ENCODE measurements at regions not wholly inside any gene's neighbourhood (a gene's known extent, or its start where the extent isn't known, plus 50 kb on each side); places are given as distances from the start of the nearest gene placed in this dataset.

GRCh38 chr15:36315649-36316048, 263.8 kb upstream of the CDIN1 start:
- FAIRE-seq, result no peak

- FAIRE-seq, result no peak
Observed at GRCh38 chr15:36323615-36324014, 255.8 kb upstream of the CDIN1 start.

DNA sequence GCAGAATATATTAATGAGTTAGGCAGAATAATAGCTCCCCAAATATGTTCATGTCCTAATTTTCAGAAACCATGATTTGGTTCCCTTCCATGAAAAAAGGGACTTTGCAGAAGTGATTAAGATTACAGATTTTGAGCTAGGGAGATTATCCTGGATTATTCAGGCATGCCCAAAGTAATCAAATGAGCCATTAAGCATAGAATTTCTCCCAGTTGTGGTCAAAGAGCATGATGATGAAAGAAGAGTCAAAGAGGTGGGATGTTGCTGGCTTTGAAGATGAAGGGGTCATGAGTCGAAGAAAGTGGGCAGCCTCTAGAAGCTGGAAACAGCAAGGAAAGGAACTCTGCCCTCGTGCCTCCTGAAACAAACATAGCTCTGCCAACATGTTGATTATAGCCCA, 254.2 kb upstream of the CDIN1 start:
- no peak for FAIRE-seq

DNA sequence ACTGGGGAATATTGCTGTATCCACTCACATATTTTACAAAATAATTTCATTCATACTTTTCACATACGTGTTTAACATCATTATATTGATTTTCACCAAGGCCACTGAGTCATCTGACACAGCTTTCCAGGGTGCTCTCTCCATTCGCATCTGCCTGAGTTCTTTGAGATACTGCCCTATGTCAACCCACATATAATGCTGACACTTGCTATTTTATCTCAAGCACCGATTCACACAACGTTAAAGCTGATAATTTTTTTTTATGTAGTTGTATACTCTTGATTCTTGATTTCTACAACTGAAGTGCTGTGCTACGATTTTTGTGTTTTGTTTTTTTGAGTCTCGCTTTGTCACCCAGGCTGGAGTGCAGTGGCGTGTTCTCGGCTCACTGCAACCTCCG, 249.8 kb upstream of the CDIN1 start:
- FAIRE-seq, result no peak

GRCh38 chr15:36330598-36330997, 248.8 kb upstream of the CDIN1 start:
- no peak for FAIRE-seq

DNA sequence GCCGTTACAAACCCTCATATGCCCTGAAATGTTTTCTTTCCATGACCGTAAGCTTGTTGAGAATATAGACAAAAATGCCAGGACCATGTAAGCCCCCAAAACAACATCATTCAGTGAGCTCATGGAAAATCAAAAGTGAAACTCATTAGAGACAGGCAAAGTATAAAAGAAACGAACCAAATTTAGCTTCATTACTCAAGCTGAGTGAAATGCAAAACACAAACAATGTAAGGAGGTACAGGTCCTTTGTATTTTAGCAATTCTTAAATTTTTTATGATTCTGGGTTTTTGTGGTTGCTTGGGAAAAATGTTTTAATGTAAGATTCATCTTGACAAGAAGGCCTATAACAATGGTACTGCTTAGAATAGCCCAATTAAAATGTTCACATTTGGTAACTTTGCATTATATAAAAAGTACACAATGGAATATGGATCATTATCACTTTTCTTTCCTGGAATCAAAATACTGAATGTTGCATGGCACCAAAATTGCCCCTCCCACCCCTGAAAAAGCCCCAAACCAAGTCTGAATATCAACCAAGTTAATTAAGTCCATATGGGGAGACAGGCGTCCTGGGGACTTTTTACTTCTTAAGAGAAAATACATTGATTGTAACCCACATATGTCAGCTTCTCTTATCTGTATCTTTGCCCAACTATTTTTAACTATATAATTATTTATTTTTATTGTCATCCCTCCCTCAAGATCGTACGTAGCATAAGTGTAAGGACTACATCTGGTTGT, 247.7 kb upstream of the CDIN1 start:
- no peak for FAIRE-seq

DNA sequence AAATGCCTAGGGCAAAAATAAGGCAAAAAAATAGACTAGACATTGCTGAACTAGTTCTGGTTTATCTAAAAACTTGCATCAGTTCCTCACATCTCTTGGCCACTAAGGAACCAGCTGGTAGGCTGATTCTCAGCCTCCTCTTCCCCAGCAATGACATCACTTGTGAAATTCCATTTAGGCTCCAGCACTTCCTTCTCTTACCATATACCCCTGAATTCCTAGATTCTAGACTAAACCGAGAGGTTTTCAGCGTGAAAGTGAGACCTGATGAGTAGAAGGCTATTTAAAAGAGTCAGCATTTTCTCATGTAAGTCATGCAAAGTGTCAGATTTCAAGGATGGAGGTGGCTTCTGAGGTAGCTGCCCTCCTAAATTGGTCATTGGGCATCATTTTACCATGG, 247.1 kb upstream of the CDIN1 start:
- no peak for FAIRE-seq

- FAIRE-seq, result no peak
Observed at GRCh38 chr15:36332896-36333295, 246.5 kb upstream of the CDIN1 start.

- no peak for FAIRE-seq
Observed at GRCh38 chr15:36334059-36334458, 245.4 kb upstream of the CDIN1 start.

- no peak for FAIRE-seq
Observed at GRCh38 chr15:36335224-36335623, 244.2 kb upstream of the CDIN1 start.

DNA sequence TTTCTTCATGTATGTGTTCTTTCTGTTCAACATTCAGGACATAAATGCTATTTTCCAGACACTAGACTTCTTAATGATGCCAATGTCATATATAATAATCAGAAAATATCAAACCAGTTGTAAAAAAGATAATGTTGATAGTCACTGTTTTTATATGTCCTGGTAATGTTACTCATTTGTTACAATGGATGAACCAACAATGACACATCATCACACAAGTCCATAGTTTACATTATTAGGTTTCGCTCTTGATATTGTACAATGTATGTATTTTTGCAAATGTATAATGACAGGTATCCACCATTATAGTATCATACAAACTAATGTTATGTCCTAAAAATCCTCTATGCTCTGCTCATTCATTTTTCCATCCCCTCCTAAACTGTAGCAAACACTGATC, 243.8 kb upstream of the CDIN1 start:
- FAIRE-seq, result no peak

- FAIRE-seq, result no peak
Observed at GRCh38 chr15:36344887-36345286, 234.5 kb upstream of the CDIN1 start.

DNA sequence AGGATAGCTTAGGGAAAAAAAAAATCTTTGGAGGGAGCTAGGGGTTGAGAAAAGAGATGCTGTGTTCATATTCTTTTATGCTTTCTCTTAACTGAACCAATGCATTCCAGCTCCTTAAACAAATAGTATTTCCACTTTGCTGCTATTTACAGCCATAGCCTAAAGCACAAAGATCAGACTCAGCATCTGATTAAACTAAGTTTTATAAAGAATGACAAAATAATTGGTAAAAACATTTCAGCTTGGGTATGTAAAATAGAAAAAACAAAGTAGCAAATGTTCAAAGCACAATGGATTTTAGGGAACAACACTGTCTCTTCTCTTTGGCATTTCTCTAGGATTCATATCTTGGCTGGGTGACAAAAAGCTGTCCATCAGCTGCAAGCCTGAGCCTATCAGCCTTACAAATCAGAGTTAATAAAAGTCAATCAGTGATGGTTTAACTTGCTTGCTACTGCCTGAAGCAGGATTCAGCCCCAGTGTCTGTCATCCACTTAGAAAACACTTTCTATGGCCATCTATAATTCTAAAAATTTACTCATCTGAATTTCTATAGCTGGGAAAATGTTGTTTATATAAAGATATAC, 232.1 kb upstream of the CDIN1 start:
- no peak for FAIRE-seq

DNA sequence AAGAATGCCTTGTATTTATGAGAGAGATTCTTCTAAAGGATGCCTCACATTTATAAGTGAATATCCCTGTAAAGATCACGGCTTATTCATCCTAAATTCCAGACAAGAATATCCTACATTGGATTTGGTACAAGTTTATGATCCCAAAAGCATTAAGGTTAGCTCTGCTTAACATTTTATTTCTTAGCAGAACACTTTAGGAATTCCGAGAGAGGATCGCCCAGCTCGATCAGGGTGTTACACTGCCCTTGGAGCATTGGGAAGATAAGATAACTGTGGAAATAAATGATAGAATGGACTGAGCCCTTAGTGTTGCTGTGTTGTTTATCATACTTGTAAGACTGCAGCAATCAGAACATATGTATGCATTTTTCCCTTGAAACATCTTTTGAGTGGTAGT, 223.0 kb upstream of the CDIN1 start:
- FAIRE-seq, result no peak

- FAIRE-seq, result no peak
Observed at GRCh38 chr15:36356978-36357601, 222.3 kb upstream of the CDIN1 start.

- no peak for FAIRE-seq
Observed at GRCh38 chr15:36358094-36358493, 221.3 kb upstream of the CDIN1 start.

DNA sequence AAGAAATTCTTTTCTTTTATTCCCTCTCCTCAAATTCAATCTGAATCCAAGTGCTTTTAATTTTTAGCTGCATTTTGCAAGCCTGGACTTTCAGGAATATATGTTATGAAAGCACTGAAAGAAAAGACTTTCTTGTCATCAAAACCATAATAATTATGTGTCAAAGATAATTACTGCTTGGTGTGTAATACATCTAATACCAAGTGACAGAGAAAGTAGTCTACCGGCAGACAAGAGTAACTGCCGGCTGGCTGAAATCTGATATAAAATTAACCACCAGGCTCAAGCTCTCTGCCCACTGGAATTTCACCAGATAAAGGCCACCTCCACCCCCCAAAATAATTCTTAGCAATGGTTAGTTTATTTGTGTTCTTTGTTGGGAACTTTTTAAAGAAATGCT, 220.9 kb upstream of the CDIN1 start:
- no peak for FAIRE-seq

DNA sequence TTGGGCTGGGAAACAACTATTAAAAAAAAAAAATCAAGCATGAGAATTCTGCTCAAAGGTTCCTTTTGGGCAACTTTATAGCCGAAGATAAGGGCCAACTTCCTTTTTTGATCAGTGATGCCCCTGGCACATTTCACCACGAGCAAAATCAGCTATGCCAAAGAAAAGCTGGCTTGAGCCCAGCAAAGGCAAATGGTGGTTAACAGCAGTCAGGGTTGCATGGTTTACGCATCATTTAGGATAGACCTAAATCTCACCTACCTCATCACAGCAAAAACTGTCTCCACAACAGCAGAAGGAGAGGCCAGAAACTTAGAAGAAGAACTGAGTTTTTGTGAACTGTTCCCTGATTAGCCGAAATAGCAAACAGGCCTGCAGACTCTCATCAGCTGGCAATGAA, 220.1 kb upstream of the CDIN1 start:
- FAIRE-seq, result no peak

DNA sequence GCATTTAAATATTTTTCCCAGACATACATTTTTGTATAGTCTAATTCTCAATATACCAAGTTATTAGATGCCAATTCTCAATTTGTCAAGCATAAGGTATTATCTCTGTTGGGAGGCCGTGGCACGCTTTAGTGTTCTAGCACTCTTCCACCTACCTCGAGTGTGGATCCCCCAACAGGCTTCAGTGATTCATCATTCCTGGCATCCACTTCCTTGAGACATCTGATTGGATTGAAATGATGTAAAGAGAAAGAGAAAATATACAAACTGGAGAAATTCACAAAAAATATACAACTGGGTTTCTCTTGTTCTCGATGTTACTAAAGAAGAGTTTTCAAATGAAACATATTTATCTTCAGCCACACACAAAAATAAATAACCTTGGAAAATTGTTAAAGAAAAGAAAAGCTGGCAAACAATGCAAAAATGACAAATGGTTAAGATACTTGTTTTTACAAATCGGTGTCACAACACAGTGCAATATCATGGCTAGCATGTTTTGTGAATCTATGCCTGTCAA, 218.0 kb upstream of the CDIN1 start:
- FAIRE-seq, result no peak

DNA sequence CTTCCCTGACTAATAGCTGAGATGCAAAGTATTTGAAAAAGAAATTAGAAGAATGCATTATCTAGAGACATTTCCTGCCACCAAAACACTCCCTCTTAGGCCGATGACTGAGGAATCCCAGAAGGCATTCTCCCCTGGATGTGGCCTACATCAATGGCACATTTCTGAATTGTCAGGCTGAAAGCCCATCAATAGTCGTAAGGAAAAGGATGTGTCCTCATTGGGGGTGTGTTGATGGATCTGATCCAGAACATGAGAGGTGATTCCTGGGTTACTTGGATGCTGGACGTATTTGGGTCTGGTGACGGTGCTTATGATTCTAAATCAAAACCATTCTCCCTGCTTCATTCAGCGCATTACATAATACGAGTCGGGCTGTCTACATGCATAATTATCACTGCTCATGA, 216.9 kb upstream of the CDIN1 start:
- FAIRE-seq, result no peak

GRCh38 chr15:36363335-36363734, 216.1 kb upstream of the CDIN1 start:
- FAIRE-seq, result no peak

- no peak for FAIRE-seq
Observed at GRCh38 chr15:36364377-36364776, 215.0 kb upstream of the CDIN1 start.

DNA sequence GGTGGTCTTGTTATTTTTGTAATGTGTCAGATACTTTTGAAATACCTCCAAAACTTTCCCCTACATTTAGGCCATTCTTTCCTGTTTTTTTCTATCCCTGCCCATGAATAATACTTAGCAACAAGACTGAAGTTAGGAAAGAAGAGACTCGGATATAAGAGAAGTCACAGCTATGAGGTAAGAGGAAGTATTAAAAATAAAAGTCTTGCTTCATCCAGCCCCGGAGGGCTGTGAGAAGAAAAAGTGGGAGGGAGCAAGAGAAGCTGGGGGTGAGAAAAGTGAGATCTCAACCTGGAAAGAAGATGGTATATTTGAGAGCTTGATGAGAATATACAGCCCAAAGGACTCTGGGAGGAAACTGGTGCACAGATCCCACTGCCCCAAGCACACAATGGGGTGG, 213.5 kb upstream of the CDIN1 start:
- FAIRE-seq, result no peak

GRCh38 chr15:36370051-36370730, 209.2 kb upstream of the CDIN1 start:
- FAIRE-seq, result no peak

Data from A204.1 (cell line).